ENCODE measurements at regions not wholly inside any gene's neighbourhood (a gene's known extent, or its start where the extent isn't known, plus 50 kb on each side); places are given as distances from the start of the nearest gene placed in this dataset.

- DNase-seq = peak in 1 of 5 experiments; percentile 80
These were observed 60.8 kb upstream of the ARHGEF3 start for GRCh38 chr3:56862352-56863062.

- no peak for DNase-seq
These were observed 59.8 kb upstream of the ARHGEF3 start for GRCh38 chr3:56861511-56861910.

GRCh38 chr3:56860939-56861338 is 59.2 kb upstream of the ARHGEF3 start:
- peak in 1 of 5 experiments; percentile 63 for DNase-seq

- DNase-seq = peak in 1 of 5 experiments; percentile 54
These were observed 58.6 kb upstream of the ARHGEF3 start for GRCh38 chr3:56860351-56860750.

GRCh38 chr3:56858331-56858730 is 56.6 kb upstream of the ARHGEF3 start:
- peak in 1 of 5 experiments; percentile 93 for DNase-seq

GRCh38 chr3:56857178-56857577 is 55.4 kb upstream of the ARHGEF3 start:
- DNase-seq = no peak

GRCh38 chr3:56856752-56857151 is 55.0 kb upstream of the ARHGEF3 start:
- no peak for DNase-seq

GRCh38 chr3:56855856-56856512 is 54.2 kb upstream of the ARHGEF3 start:
- peak in 2 of 5 experiments; percentile 5 to 37 for DNase-seq

- DNase-seq = no peak
These were observed 53.3 kb upstream of the ARHGEF3 start for GRCh38 chr3:56854856-56855611.

- no peak for DNase-seq
These were observed 50.5 kb upstream of the ARHGEF3 start for GRCh38 chr3:56851966-56852884.
